BLaER1 (cell line): ENCODE measurements at regions not wholly inside any gene's neighbourhood (a gene's known extent, or its start where the extent isn't known, plus 50 kb on each side); places are given as distances from the start of the nearest gene placed in this dataset.

ENCODE experiments used
- H3K27ac ChIP-seq: shearing (Covaris generic); formaldehyde crosslinking; 2 replicates; pipeline ENCODE4 v1.8.1; 2022
- H3K27me3 ChIP-seq: shearing (Covaris generic); formaldehyde crosslinking; 2 replicates; pipeline ENCODE4 v1.8.1; 2022
- H3K36me3 ChIP-seq: shearing (Covaris generic); formaldehyde crosslinking; 2 replicates; pipeline ENCODE4 v1.8.1; 2022
- H3K4me1 ChIP-seq: shearing (Covaris generic); formaldehyde crosslinking; 2 replicates; pipeline ENCODE4 v1.8.1; 2022
- H3K4me2 ChIP-seq: shearing (Covaris generic); formaldehyde crosslinking; 2 replicates; pipeline ENCODE4 v1.8.1; 2022
- H3K4me3 ChIP-seq: shearing (Covaris generic); formaldehyde crosslinking; 2 replicates; pipeline ENCODE4 v1.8.1; 2022
- H3K9ac ChIP-seq: shearing (Covaris generic); formaldehyde crosslinking; 2 replicates; pipeline ENCODE4 v1.8.1; 2022
- H3K9me3 ChIP-seq: shearing (Covaris generic); formaldehyde crosslinking; 2 replicates; pipeline ENCODE4 v1.8.1; 2022
- H4K20me1 ChIP-seq: shearing (Covaris generic); formaldehyde crosslinking; 2 replicates; pipeline ENCODE4 v1.8.1; 2022
- Cebpa-rat ChIP-seq: shearing (Covaris generic); IDR thresholded peaks from 2 replicates; pipeline ENCODE4 v1.8.1; 2022

GRCh38 chrX:119996600-119997524 lies 53.3 kb upstream of the NKAP start:
- Histone ChIP-seq H3K27ac (no peak overlapping the region), H4K20me1 (peaks cover under 1% of the 10 kb centered on the region; the same call in 1 of the 2 replicates), H3K4me1 (no peaks in the 10 kb centered on the region), H3K27me3 (peaks cover 75% of the 10 kb centered on the region), H3K36me3 (no peaks in the 10 kb centered on the region), H3K4me3 (no peak overlapping the region), H3K9ac (no peak overlapping the region), H3K4me2 (no peak overlapping the region), H3K9me3 (peaks cover 31% of the 10 kb centered on the region)
- no peak for TF ChIP-seq Cebpa-rat

DNA sequence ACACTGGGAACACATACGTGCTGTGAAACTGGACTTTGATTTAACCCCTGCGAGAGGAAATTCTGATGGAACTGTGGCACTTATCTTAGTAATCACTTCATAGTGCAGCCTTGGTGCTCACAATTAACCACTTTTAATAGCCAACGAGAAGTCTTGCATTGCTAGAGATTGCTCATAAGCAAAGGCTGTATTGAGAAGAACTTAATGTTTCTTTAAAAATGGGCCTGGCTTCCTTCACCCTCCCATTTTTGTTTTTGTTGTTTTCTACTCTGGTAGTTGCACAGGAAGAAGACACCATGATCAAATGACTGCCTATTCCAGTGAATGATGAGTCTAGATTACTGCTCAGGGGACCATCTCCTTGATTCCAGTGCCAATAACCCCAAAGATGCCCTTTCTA lies 52.5 kb upstream of the NKAP start:
- no peak for TF ChIP-seq Cebpa-rat

More for the DNA sequence above, 52.5 kb upstream of the NKAP start:
- Histone ChIP-seq H3K4me2 (no peak overlapping the region), H3K27ac (no peak overlapping the region), H3K4me3 (no peak overlapping the region), H3K36me3 (no peaks in the 10 kb centered on the region), H4K20me1 (peaks cover 9% of the 10 kb centered on the region; the same call in 1 of the 2 replicates), H3K9ac (no peak overlapping the region), H3K27me3 (peaks cover 83% of the 10 kb centered on the region), H3K4me1 (0 out of 2 replicates have a peak, but pooled peaks cover 6% of the 10 kb centered on the region), H3K9me3 (peaks cover 32% of the 10 kb centered on the region)
